CD4-positive, alpha-beta T cell (primary cell): ENCODE measurements at regions not wholly inside any gene's neighbourhood (a gene's known extent, or its start where the extent isn't known, plus 50 kb on each side); places are given as distances from the start of the nearest gene placed in this dataset.

Source experiments
- ATAC-seq: fragments of 200-7000 bp; cut with Tn5 transposase; one replicate; pipeline ENCODE4 v1.10.0; 2022; ENCODE audit warnings: mild to moderate bottlenecking; ENCODE audit not compliant: poor library complexity
- CTCF ChIA-PET: fragments of 350-600 bp; sonication (Branson Sonifier 250); formaldehyde crosslinking; loops from one replicate; lab custom pipeline; 2021; ENCODE audit warnings: antibody characterized with exemption, inconsistent platforms; lab: Charles Lee
- POLR2A ChIA-PET: fragments of 350-600 bp; sonication (Branson Sonifier 250); formaldehyde crosslinking; loops from one replicate; lab custom pipeline; 2021; ENCODE audit warnings: antibody characterized with exemption, inconsistent platforms; lab: Charles Lee
- DNase-seq, 14 experiments: peaks; one replicate each; pipeline ENCODE4 v3.0.0-alpha.2; 2013 to 2020; ENCODE audit warnings: mixed read lengths in 2 of 14
- H3K27ac ChIP-seq, 2 donors: one replicate each; pipeline versions ENCODE4 v1.5.1 to v1.7.0; 2013; ENCODE audit warnings: low read length in 2 of 2, low read depth in 1 of 2, mild to moderate bottlenecking in 1 of 2
- H3K27me3 ChIP-seq, 2 experiments: 1 replicate in 1 of 2; 2 replicates in 1 of 2; pipeline versions ENCODE4 v1.6.1 to v1.7.0; 2013; ENCODE audit warnings: low read length in 2 of 2, control low read depth in 1 of 2, mild to moderate bottlenecking in 1 of 2, moderate library complexity in 1 of 2; ENCODE audit not compliant: insufficient read depth in 2 of 2, control insufficient read depth in 1 of 2
- H3K36me3 ChIP-seq: one replicate; pipeline ENCODE4 v1.6.1; 2013; ENCODE audit warnings: low read length, control low read depth; ENCODE audit not compliant: insufficient read depth
- H3K4me1 ChIP-seq: one replicate; pipeline ENCODE4 v1.6.1; 2013; ENCODE audit warnings: low read length, control low read depth; ENCODE audit not compliant: insufficient read depth
- H3K4me3 ChIP-seq: one replicate; pipeline ENCODE4 v1.5.1; 2013; ENCODE audit warnings: mild to moderate bottlenecking, low read length, moderate library complexity
- H3K9me3 ChIP-seq, 2 experiments: 1 replicate in 1 of 2; 2 replicates in 1 of 2; pipeline versions ENCODE4 v1.6.1 to v1.7.0; 2013; ENCODE audit warnings: low read length in 2 of 2, mild to moderate bottlenecking in 2 of 2, control low read depth in 1 of 2, moderate library complexity in 1 of 2; ENCODE audit not compliant: control insufficient read depth in 1 of 2, insufficient read depth in 1 of 2
- H3K27ac Mint-ChIP-seq: one replicate; pipeline ENCODE4 v1.8.0; 2020; ENCODE audit warnings: mixed read lengths
- H3K27me3 Mint-ChIP-seq: one replicate; pipeline ENCODE4 v1.8.0; 2021; ENCODE audit warnings: mixed read lengths
- H3K36me3 Mint-ChIP-seq: one replicate; pipeline ENCODE4 v1.8.0; 2021; ENCODE audit warnings: low read depth, mixed read lengths
- H3K4me1 Mint-ChIP-seq: one replicate; pipeline ENCODE4 v1.8.0; 2021; ENCODE audit warnings: low read depth, mixed read lengths
- H3K4me3 Mint-ChIP-seq: one replicate; pipeline ENCODE4 v1.8.0; 2020; ENCODE audit warnings: mild to moderate bottlenecking, mixed read lengths
- H3K9me3 Mint-ChIP-seq: one replicate; pipeline ENCODE4 v1.8.0; 2020; ENCODE audit warnings: mixed read lengths
- CTCF ChIP-seq: fragments of 200-600 bp; IDR thresholded peaks from one replicate; pipeline ENCODE4 v1.8.0; 2022; ENCODE audit warnings: antibody characterized with exemption, mild to moderate bottlenecking
- intact Hi-C, 2 experiments: fragments of 100-400 bp; cut with DNase I in 1 of 2; cut with micrococcal nuclease in 1 of 2; formaldehyde crosslinking; loops; one replicate each; pipeline versions ENCODE4 v1.15.1 to v1.9.0; 2023 to 2025; cut with DNase I, micrococcal nuclease

GRCh38 chr9:29730163-29730562, 2156.9 kb upstream of the C9orf72 start:
- ChIA-PET CTCF (no interaction called here), POLR2A (no interaction called here)
- no peak for TF ChIP-seq CTCF
- DNase-seq (no peak), ATAC-seq (no peak)
- Histone ChIP-seq H3K4me1 (no peaks in the 10 kb centered on the region), H3K9me3 (peaks cover 0 to 19% of the 10 kb centered on the region in 2 experiments), H3K4me3 (no peak overlapping the region), H3K27me3 (no peaks in the 10 kb centered on the region), H3K36me3 (no peaks in the 10 kb centered on the region), H3K27ac (no peak overlapping the region)
- H3K9me3 Mint-ChIP-seq = peaks cover 12% of the 10 kb centered on the region
- no peaks in the 10 kb centered on the region for H3K36me3 Mint-ChIP-seq
- H3K4me1 Mint-ChIP-seq = no peaks in the 10 kb centered on the region
- intact Hi-C loops = loop anchor here in 1 of 2 experiments (10.0 kb wide), 1 partner anchor 55 kb away; no protein-coding TSS in a partner anchor
- H3K4me3 Mint-ChIP-seq = no peak overlapping the region
- no peaks in the 10 kb centered on the region for H3K27me3 Mint-ChIP-seq
- H3K27ac Mint-ChIP-seq = no peak overlapping the region

- Histone ChIP-seq H3K27me3 (no peaks in the 10 kb centered on the region), H3K4me1 (no peaks in the 10 kb centered on the region), H3K36me3 (no peaks in the 10 kb centered on the region), H3K4me3 (no peak overlapping the region), H3K27ac (no peak overlapping the region), H3K9me3 (no peaks in the 10 kb centered on the region)
- H3K27me3 Mint-ChIP-seq = no peaks in the 10 kb centered on the region
- intact Hi-C loops = no loop called here
- H3K4me3 Mint-ChIP-seq = no peak overlapping the region
- H3K36me3 Mint-ChIP-seq = no peaks in the 10 kb centered on the region
- DNase-seq (no peak), ATAC-seq (no peak)
- ChIA-PET CTCF (no interaction called here), POLR2A (no interaction called here)
- TF ChIP-seq CTCF = no peak
- H3K4me1 Mint-ChIP-seq = no peaks in the 10 kb centered on the region
- peaks cover 7% of the 10 kb centered on the region for H3K9me3 Mint-ChIP-seq
- H3K27ac Mint-ChIP-seq = no peak overlapping the region
Observed at GRCh38 chr9:29740518-29740917, 2167.2 kb upstream of the C9orf72 start.

GRCh38 chr9:29741169-29741568, 2167.9 kb upstream of the C9orf72 start:
- no peaks in the 10 kb centered on the region for H3K27me3 ChIP-seq
- no peak overlapping the region for H3K27ac ChIP-seq
- Mint-ChIP-seq H3K27ac (no peak overlapping the region), H3K27me3 (no peaks in the 10 kb centered on the region), H3K36me3 (no peaks in the 10 kb centered on the region), H3K9me3 (peaks cover 7% of the 10 kb centered on the region), H3K4me1 (no peaks in the 10 kb centered on the region), H3K4me3 (no peak overlapping the region)
- POLR2A ChIA-PET = no interaction called here
- no peak for TF ChIP-seq CTCF
- H3K36me3 ChIP-seq = no peaks in the 10 kb centered on the region
- no peak for ATAC-seq
- H3K9me3 ChIP-seq = no peaks in the 10 kb centered on the region
- no peak for DNase-seq
- CTCF ChIA-PET = interaction anchor here (1.2 kb wide), 1 partner anchor 11 kb away, joined by 3 read pairs; no protein-coding TSS in a partner anchor
- intact Hi-C loops = no loop called here
- H3K4me1 ChIP-seq = no peaks in the 10 kb centered on the region
- H3K4me3 ChIP-seq = no peak overlapping the region
